HG03520 (cell line): ENCODE measurements at regions not wholly inside any gene's neighbourhood (a gene's known extent, or its start where the extent isn't known, plus 50 kb on each side); places are given as distances from the start of the nearest gene placed in this dataset.
"Not testable (repeated sequence)": the region's sequence is repeated elsewhere in the genome, so short reads cannot be mapped to it uniquely, and the experiment has no call there.

ENCODE experiments used
- ATAC-seq: cut with Tn5 transposase; IDR thresholded peaks from one replicate; pipeline ENCODE4 v1.9.1; 2021; ENCODE audit warnings: mild to moderate bottlenecking, moderate library complexity; ENCODE audit not compliant: unreplicated experiment

DNA sequence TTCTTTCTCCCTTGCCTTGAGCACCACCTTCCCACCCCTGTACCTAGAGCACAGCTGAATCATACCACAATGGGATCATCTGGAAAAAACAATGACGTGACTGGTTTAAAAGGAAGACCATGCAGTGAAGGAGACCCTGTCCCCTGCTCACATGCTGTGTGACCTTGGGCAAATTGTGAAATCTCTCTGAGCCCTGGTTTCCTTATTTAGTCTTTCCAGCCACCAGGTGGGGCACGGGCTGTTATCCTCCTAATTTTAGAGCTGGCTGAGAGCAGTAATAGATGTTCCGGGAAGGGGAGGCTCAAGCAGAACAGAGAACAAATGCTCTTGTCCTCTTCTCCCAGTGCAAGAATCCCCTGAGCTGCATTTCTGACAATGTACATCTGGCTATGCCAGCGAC is 198.3 kb downstream of the RPS24 start:
- no peak for ATAC-seq

- no peak for ATAC-seq
These were observed 202.9 kb downstream of the RPS24 start for GRCh38 chr10:78236416-78237015.

DNA sequence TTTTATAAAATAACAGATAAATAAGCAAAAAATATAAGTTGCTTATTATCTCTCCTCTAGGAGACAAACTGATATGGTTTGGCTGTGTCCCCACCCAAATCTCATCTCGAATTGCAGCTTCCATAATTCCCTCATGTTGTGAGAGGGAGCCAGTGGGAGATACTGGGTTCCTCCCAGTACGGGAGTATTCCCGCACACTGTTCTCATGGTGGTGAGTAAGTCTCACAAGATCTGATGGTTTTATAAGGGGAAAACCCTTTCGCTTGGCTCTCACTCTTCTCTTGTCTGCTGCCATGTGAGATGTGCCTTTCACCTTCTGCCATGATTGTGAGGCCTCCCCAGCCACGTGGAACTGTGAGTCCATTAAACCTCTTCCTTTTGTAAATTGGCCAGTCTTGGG is 204.3 kb downstream of the RPS24 start:
- not testable (repeated sequence) for ATAC-seq

DNA sequence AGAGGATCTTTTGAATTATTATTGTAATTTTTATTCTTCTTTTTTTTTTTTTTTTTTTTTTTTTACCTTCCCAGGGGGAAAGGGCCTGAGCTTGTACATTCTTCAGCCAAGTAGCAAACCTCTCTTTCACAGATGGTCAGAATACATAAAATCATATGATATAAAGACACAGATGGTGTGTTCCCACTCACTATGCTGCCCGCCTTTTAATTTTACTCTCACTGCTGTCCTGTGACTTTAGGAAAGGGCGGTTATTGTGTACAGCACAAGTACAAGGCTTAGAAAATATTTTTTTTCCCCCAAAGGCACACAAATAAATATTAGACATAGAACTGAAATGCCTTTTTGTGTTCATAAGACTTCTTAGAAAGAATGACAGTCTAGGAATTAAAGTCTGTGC is 213.6 kb downstream of the RPS24 start:
- no peak for ATAC-seq

- no peak for ATAC-seq
These were observed 214.2 kb downstream of the RPS24 start for GRCh38 chr10:78247821-78248220.

GRCh38 chr10:78248651-78249464 is 215.2 kb downstream of the RPS24 start:
- no peak for ATAC-seq

DNA sequence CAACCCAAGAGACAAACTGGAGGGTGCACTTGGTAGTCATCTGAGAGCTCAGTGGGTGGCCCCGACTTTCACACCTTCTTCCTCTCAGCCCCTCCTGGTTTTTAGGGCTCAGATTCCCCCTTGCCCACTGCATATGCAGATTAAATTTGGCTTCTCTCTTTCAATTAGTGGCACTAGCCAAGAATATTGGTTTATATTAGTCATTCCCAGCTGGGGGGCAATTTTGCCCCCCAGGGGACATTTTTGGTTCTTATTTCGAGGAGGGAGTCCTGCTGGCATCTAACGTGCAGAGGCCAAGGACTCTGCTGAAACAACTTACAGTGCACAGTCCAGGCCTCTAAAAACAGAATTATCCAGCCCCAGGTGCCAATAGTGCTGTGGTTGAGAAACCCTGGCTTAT is 216.0 kb downstream of the RPS24 start:
- ATAC-seq, result no peak

- no peak for ATAC-seq
These were observed 216.8 kb downstream of the RPS24 start for GRCh38 chr10:78250313-78251015.

GRCh38 chr10:78251016-78251385 is 217.3 kb downstream of the RPS24 start:
- no peak for ATAC-seq

DNA sequence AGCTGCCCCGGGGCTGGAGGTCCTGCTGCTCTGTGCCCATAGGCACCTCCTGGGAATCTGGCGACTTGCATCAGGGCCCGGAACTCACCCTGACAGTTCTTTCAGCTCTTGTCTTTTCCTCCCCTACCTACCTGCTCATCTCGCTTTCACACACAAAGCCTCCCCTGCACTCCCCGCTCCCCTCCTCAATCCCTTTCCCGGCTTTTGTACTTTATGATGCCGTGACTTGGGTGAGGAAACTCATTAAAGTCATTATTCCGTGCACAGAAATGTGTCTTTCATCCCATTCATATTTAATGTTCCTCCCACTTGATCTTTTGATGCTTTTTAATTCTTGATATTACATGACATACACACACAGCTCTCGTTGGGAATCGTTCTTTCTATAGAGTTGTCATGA is 218.6 kb downstream of the RPS24 start:
- ATAC-seq, result no peak

DNA sequence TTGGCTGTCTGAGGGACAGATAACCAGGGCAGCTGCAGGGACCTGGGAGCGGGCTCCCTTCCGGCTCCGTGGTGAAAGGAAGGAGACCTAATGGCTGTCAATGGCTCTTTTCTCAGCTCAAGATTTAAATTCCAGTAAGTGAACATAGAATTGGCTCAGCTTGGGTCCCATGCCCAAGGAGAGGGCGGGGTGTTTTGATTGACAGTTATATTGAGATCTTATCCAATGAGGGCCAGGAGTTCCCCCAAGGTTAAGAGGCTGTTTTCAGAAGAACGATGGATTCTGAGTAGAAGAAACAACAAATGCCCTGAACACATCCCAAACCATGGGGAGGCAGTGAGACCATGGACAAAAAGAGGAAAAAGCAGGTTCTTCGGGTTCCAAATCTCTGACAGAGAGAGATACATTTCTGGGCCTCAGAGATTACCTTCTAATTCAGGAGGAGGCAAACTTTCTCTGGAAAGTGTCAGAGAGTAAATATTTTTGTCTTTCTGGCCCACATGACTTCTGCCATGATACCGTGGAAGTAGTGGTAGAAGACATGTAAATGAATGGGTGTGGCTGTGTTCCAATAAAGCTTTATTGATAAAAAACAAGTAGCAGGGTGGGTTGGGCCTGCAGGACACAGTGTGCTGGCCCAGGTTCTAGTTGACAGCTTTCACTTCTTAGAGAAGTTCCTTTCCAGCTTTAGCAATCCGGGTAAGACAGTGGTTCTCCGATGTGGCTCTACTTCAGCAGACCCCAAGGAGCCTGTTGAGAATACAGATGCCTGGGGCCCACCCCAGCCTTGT is 219.6 kb downstream of the RPS24 start:
- ATAC-seq, result no peak

DNA sequence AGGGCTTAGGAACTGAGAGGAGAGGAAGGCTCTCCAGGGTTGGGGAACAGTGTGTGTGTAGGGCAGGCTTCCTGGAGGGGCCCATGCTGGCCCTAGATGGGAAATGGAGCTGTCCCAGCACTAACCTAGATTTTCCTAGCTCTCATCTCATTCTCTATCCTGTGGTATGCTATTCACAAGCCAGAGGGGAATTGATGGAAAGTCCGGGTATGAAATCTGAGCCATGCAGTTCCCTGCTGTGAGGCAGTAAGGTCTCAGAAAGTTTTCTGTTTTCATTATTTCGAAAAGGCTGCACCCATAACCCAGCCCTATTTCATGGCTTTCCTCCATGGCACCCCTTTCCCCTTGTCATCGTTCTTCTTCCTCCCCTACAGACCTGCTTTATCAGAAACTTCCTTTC is 220.3 kb downstream of the RPS24 start:
- no peak for ATAC-seq

DNA sequence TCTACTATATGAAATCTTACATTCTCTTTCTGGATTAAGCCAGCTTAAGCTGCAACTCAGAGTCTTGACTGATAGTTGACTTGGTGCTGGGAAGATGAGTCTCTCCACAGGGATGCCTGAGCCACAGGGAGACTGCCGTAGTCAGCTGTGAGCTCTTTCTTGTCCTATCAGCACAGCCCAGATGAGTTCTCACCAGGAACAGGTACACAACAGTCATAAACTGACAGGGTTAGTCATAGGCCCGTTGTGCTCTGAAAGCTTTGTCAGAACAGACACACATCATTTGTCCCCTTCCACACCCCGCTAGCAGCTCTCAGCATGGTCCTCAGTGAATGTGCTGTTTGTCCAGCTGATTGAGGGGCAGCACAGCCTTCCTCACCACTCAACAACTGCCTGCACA is 221.6 kb downstream of the RPS24 start:
- no peak for ATAC-seq

- ATAC-seq, result no peak
These were observed 222.4 kb downstream of the RPS24 start for GRCh38 chr10:78255796-78256638.

DNA sequence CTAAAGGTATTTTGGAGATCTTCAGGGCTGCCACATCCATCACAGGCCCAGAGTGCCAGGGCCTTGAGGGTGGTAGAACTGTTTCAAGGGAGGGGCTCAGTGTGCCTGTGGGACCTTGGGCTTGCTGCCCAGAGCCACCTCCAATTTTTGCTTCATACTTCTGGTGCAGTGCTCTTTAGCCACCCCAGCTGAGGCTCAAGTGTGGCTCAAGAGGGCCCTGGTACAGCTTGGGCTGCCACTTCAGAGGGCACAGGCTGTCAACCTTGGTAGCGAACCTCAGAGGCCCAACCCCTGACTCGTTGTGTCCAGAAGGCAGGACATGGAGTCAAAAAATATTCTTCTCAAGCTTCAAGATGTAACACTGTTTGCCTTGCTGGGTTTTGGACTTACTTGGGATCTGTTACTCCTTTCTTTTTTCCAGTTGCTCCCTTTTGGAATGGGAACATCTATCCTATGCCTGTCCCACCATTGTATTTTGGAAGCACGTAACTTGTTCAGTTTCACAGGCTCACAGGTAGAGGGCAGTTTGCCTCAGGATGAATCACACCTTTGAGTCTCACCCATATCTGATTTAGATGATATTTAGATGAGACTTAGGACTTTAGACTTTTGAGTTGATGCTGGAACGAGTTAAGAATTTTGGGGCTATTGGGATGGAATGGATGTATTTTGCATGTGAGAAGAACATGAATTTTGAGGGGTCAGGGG is 224.8 kb downstream of the RPS24 start:
- ATAC-seq, result no peak

- ATAC-seq, result no peak
These were observed 225.7 kb downstream of the RPS24 start for GRCh38 chr10:78259391-78259790.

- no peak for ATAC-seq
These were observed 226.5 kb downstream of the RPS24 start for GRCh38 chr10:78260141-78260540.

GRCh38 chr10:78260680-78261079 is 227.0 kb downstream of the RPS24 start:
- ATAC-seq, result no peak

DNA sequence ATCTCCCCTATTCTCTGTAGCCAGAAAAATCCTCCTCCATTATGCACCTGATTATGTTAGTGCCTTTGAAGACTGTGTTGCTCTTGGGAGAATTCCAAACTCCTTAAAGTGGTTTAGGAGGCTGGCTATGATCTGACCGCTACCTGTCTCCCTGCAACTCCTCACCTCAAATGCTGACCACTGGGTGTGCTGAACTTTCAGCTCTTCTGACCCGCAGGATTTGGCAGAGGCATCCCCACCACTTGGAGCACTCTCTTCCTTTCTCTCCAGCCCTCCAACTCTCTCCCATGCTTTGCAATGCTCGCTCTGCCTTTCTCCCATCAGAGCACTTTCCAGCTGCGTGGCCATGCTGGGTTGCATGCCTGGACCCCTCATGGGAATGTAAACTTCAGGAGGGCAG is 227.6 kb downstream of the RPS24 start:
- no peak for ATAC-seq

DNA sequence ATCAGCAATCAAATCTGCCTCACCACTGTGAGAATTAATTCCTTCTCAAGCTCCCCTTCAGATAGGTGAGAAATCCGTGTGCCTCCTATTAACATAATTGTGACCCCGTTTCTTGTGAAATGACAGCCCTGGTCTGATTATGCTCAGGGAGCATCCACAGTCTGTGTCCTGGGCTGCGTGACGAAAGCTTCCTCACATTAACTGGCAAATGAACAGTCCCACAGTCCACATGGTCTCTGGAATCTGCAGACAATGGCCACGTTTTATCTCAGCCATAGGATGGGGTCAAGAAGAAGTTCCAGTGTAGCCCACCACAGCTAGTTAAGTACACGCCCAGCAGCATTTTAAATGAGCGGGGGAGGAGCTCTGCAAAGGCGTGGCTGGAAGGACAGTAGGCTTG is 229.2 kb downstream of the RPS24 start:
- ATAC-seq, result no peak
